HUES48 (cell line): ENCODE measurements at regions not wholly inside any gene's neighbourhood (a gene's known extent, or its start where the extent isn't known, plus 50 kb on each side); places are given as distances from the start of the nearest gene placed in this dataset.
"Not testable (repeated sequence)": the region's sequence is repeated elsewhere in the genome, so short reads cannot be mapped to it uniquely, and the experiment has no call there.

Experiments used
- H3K27ac ChIP-seq: one replicate; pipeline ENCODE4 v1.7.0; 2013; ENCODE audit warnings: low read depth, low read length, inconsistent platforms
- H3K27me3 ChIP-seq: 2 replicates; pipeline ENCODE4 v1.6.1; 2013; ENCODE audit warnings: mild to moderate bottlenecking, low read length; ENCODE audit not compliant: control insufficient read depth, insufficient read depth
- H3K36me3 ChIP-seq: 2 replicates; pipeline ENCODE4 v1.6.1; 2013; ENCODE audit warnings: low read length; ENCODE audit not compliant: control insufficient read depth, insufficient read depth
- H3K4me1 ChIP-seq: 2 replicates; pipeline ENCODE4 v1.6.1; 2013; ENCODE audit warnings: mild to moderate bottlenecking, low read length; ENCODE audit not compliant: control insufficient read depth, insufficient read depth
- H3K4me3 ChIP-seq: 2 replicates; pipeline ENCODE4 v1.5.1; 2013; ENCODE audit warnings: mild to moderate bottlenecking, low read depth, low read length
- H3K9ac ChIP-seq: 2 replicates; pipeline ENCODE4 v1.6.1; 2013; ENCODE audit warnings: mild to moderate bottlenecking, low read depth, low read length, moderate library complexity
- H3K9me3 ChIP-seq: 2 replicates; pipeline ENCODE4 v1.6.1; 2013; ENCODE audit warnings: low read length; ENCODE audit not compliant: control insufficient read depth, insufficient read depth

GRCh38 chr15:60257591-60258159, 140.1 kb downstream of the ANXA2 start:
- Histone ChIP-seq H3K9me3 (no peaks in the 10 kb centered on the region), H3K36me3 (no peaks in the 10 kb centered on the region), H3K4me1 (no peaks in the 10 kb centered on the region), H3K27ac (no peak overlapping the region), H3K27me3 (no peaks in the 10 kb centered on the region), H3K4me3 (no peak overlapping the region), H3K9ac (no peak overlapping the region)

- Histone ChIP-seq H3K9ac (no peak overlapping the region), H3K36me3 (no peaks in the 10 kb centered on the region), H3K4me3 (no peak overlapping the region), H3K4me1 (no peaks in the 10 kb centered on the region), H3K27ac (no peak overlapping the region), H3K27me3 (no peaks in the 10 kb centered on the region), H3K9me3 (no peaks in the 10 kb centered on the region)
These were observed 138.3 kb downstream of the ANXA2 start for GRCh38 chr15:60259469-60259868.

GRCh38 chr15:60264088-60264487, 133.7 kb downstream of the ANXA2 start:
- no peaks in the 10 kb centered on the region for H3K36me3 ChIP-seq
- no peak overlapping the region for H3K4me3 ChIP-seq
- H3K9me3 ChIP-seq, result no peaks in the 10 kb centered on the region
- H3K27ac ChIP-seq, result no peak overlapping the region
- H3K4me1 ChIP-seq, result no peaks in the 10 kb centered on the region
- no peak overlapping the region for H3K9ac ChIP-seq
- no peaks in the 10 kb centered on the region for H3K27me3 ChIP-seq

GRCh38 chr15:60264566-60264965, 133.2 kb downstream of the ANXA2 start:
- Histone ChIP-seq H3K27ac (no peak overlapping the region), H3K4me3 (no peak overlapping the region), H3K9ac (no peak overlapping the region), H3K4me1 (no peaks in the 10 kb centered on the region), H3K27me3 (no peaks in the 10 kb centered on the region), H3K9me3 (no peaks in the 10 kb centered on the region), H3K36me3 (no peaks in the 10 kb centered on the region)

- Histone ChIP-seq H3K36me3 (no peaks in the 10 kb centered on the region), H3K4me1 (no peaks in the 10 kb centered on the region), H3K9me3 (no peaks in the 10 kb centered on the region), H3K9ac (no peak overlapping the region), H3K27me3 (no peaks in the 10 kb centered on the region), H3K4me3 (no peak overlapping the region), H3K27ac (no peak overlapping the region)
These were observed 132.7 kb downstream of the ANXA2 start for GRCh38 chr15:60265057-60265456.

- Histone ChIP-seq H3K27me3 (no peaks in the 10 kb centered on the region), H3K9me3 (peaks cover 24% of the 10 kb centered on the region), H3K27ac (no peak overlapping the region), H3K4me1 (no peaks in the 10 kb centered on the region), H3K4me3 (no peak overlapping the region), H3K9ac (no peak overlapping the region), H3K36me3 (no peaks in the 10 kb centered on the region)
These were observed 125.2 kb downstream of the ANXA2 start for GRCh38 chr15:60272623-60273022.

- peaks cover 28% of the 10 kb centered on the region for H3K9me3 ChIP-seq
- H3K27me3 ChIP-seq, result no peaks in the 10 kb centered on the region
- no peak overlapping the region for H3K9ac ChIP-seq
- H3K4me3 ChIP-seq, result no peak overlapping the region
- no peak overlapping the region for H3K27ac ChIP-seq
- no peaks in the 10 kb centered on the region for H3K36me3 ChIP-seq
- H3K4me1 ChIP-seq, result no peaks in the 10 kb centered on the region
These were observed 122.2 kb downstream of the ANXA2 start for GRCh38 chr15:60275624-60276023.

GRCh38 chr15:60278879-60279278, 118.9 kb downstream of the ANXA2 start:
- H3K9ac ChIP-seq, result no peak overlapping the region
- no peak overlapping the region for H3K4me3 ChIP-seq
- no peaks in the 10 kb centered on the region for H3K27me3 ChIP-seq
- H3K4me1 ChIP-seq, result no peaks in the 10 kb centered on the region
- H3K9me3 ChIP-seq, result peaks cover 28% of the 10 kb centered on the region
- no peaks in the 10 kb centered on the region for H3K36me3 ChIP-seq
- no peak overlapping the region for H3K27ac ChIP-seq

- Histone ChIP-seq H3K4me1 (no peaks in the 10 kb centered on the region), H3K9me3 (peaks cover 25% of the 10 kb centered on the region), H3K4me3 (no peak overlapping the region), H3K9ac (no peak overlapping the region), H3K36me3 (no peaks in the 10 kb centered on the region), H3K27ac (no peak overlapping the region), H3K27me3 (no peaks in the 10 kb centered on the region)
These were observed 117.5 kb downstream of the ANXA2 start for GRCh38 chr15:60280259-60280658.

GRCh38 chr15:60283936-60284335, 113.8 kb downstream of the ANXA2 start:
- no peak overlapping the region for H3K9ac ChIP-seq
- H3K27ac ChIP-seq, result no peak overlapping the region
- H3K4me1 ChIP-seq, result no peaks in the 10 kb centered on the region
- no peak overlapping the region for H3K4me3 ChIP-seq
- H3K36me3 ChIP-seq, result no peaks in the 10 kb centered on the region
- H3K9me3 ChIP-seq, result peaks cover 17% of the 10 kb centered on the region
- H3K27me3 ChIP-seq, result no peaks in the 10 kb centered on the region

GRCh38 chr15:60295901-60296300, 101.9 kb downstream of the ANXA2 start:
- H3K9ac ChIP-seq, H3K27me3 ChIP-seq, H3K27ac ChIP-seq, H3K36me3 ChIP-seq, H3K4me3 ChIP-seq, H3K4me1 ChIP-seq: not testable (repeated sequence)
- H3K9me3 ChIP-seq, result peaks cover 18% of the 10 kb centered on the region; the same call in 1 of the 2 replicates

- Histone ChIP-seq H3K27me3 (no peaks in the 10 kb centered on the region), H3K9me3 (peaks cover 18% of the 10 kb centered on the region; the same call in 1 of the 2 replicates), H3K4me3 (no peak overlapping the region), H3K9ac (no peak overlapping the region), H3K27ac (no peak overlapping the region), H3K4me1 (no peaks in the 10 kb centered on the region), H3K36me3 (no peaks in the 10 kb centered on the region)
These were observed 100.7 kb downstream of the ANXA2 start for GRCh38 chr15:60297047-60297446.
